NCI-H524 (cell line): ENCODE measurements at regions not wholly inside any gene's neighbourhood (a gene's known extent, or its start where the extent isn't known, plus 50 kb on each side); places are given as distances from the start of the nearest gene placed in this dataset.
A peak's percentile ranks its signal among the peaks of the same experiment; 100 is the strongest.
"Not testable (repeated sequence)": the region's sequence is repeated elsewhere in the genome, so short reads cannot be mapped to it uniquely, and the experiment has no call there.

Experiments used
- DNase-seq, 2 experiments: peaks; one replicate each; lab custom pipeline; 2025; lab: John Stamatoyannopoulos, UW

GRCh38 chr5:100017520-100018262 lies 517.5 kb upstream of the FAM174A start:
- DNase-seq, result no peak

GRCh38 chr5:100013305-100013704 lies 521.9 kb upstream of the FAM174A start:
- not testable (repeated sequence) for DNase-seq

- DNase-seq, result not testable (repeated sequence)
These were observed 524.0 kb upstream of the FAM174A start for GRCh38 chr5:100011160-100011559.

GRCh38 chr5:100004969-100005368 lies 530.2 kb upstream of the FAM174A start:
- no peak for DNase-seq

- DNase-seq, result no peak
These were observed 536.9 kb upstream of the FAM174A start for GRCh38 chr5:99998319-99998718.

- DNase-seq, result no peak
These were observed 539.8 kb upstream of the FAM174A start for GRCh38 chr5:99995407-99995806.

- no peak for DNase-seq
These were observed 561.4 kb upstream of the FAM174A start for GRCh38 chr5:99973779-99974178.

GRCh38 chr5:99955962-99956361 lies 579.2 kb upstream of the FAM174A start:
- no peak for DNase-seq

- no peak for DNase-seq
These were observed 580.2 kb upstream of the FAM174A start for GRCh38 chr5:99955006-99955405.

- DNase-seq, result no peak
These were observed 585.1 kb upstream of the FAM174A start for GRCh38 chr5:99949969-99950524.

- DNase-seq, result no peak
These were observed 585.8 kb upstream of the FAM174A start for GRCh38 chr5:99949361-99949760.

GRCh38 chr5:99948850-99949249 lies 586.3 kb upstream of the FAM174A start:
- no peak for DNase-seq

- peak in 1 of 2 experiments; percentile 1 for DNase-seq
These were observed 589.4 kb upstream of the FAM174A start for GRCh38 chr5:99945478-99946442.

- no peak for DNase-seq
These were observed 594.6 kb upstream of the FAM174A start for GRCh38 chr5:99940540-99940939.

- DNase-seq, result no peak
These were observed 598.3 kb upstream of the FAM174A start for GRCh38 chr5:99936911-99937310.

GRCh38 chr5:99929806-99930135 lies 605.4 kb upstream of the FAM174A start:
- no peak for DNase-seq

GRCh38 chr5:99929067-99929805 lies 605.9 kb upstream of the FAM174A start:
- no peak for DNase-seq

GRCh38 chr5:99928490-99928889 lies 606.7 kb upstream of the FAM174A start:
- DNase-seq, result no peak

- no peak for DNase-seq
These were observed 608.7 kb upstream of the FAM174A start for GRCh38 chr5:99926463-99926862.

- no peak for DNase-seq
These were observed 612.8 kb upstream of the FAM174A start for GRCh38 chr5:99922386-99922785.

- DNase-seq, result no peak
These were observed 623.2 kb upstream of the FAM174A start for GRCh38 chr5:99911971-99912370.

GRCh38 chr5:99906776-99907175 lies 628.4 kb upstream of the FAM174A start:
- no peak for DNase-seq
